IMR-90 (cell line): ENCODE measurements at regions not wholly inside any gene's neighbourhood (a gene's known extent, or its start where the extent isn't known, plus 50 kb on each side); places are given as distances from the start of the nearest gene placed in this dataset.

ENCODE experiments used
- ATAC-seq: fragments of 200-7000 bp; cut with Tn5 transposase; 2 replicates; pipeline ENCODE4 v1.9.1; 2020; ENCODE audit warnings: low read depth, mild to moderate bottlenecking, moderate library complexity
- BruUV-seq: library from RNA; stranded (reverse); fragments of 400-500 nt; replicated peaks from 2 replicates; lab custom pipeline; 2021; lab: Mats Ljungman, UMichigan
- CTCF ChIA-PET: fragments of 300-600 bp; formaldehyde crosslinking; extraction: SDS; loops from one replicate; lab custom pipeline; 2021; ENCODE audit warnings: antibody characterized with exemption; lab: Yijun Ruan, JAX
- POLR2A ChIA-PET: fragments of 300-600 bp; sonication (Branson Sonifier 250); formaldehyde crosslinking; loops from one replicate; lab custom pipeline; 2022; ENCODE audit warnings: antibody characterized with exemption; ENCODE audit not compliant: unreplicated experiment; lab: Charles Lee
- DNase-seq: peaks from one replicate; pipeline ENCODE4 v3.0.0; 2013
- H2AFZ ChIP-seq: replicated peaks from 2 replicates; pipeline ENCODE3; 2013; ENCODE audit warnings: low read length, mild to moderate bottlenecking; ENCODE audit not compliant: poor library complexity
- H2AK5ac ChIP-seq: 2 replicates; pipeline ENCODE4 v1.6.1; 2013; ENCODE audit warnings: low read depth, low read length, inconsistent platforms
- H2AK9ac ChIP-seq: replicated peaks from 2 replicates; pipeline ENCODE3; 2013; ENCODE audit warnings: mild to moderate bottlenecking, low read depth, low read length, moderate library complexity; ENCODE audit not compliant: poor library complexity
- H2BK120ac ChIP-seq: 2 replicates; pipeline ENCODE4 v1.6.1; 2013; ENCODE audit warnings: low read depth, low read length, inconsistent platforms
- H2BK15ac ChIP-seq: 3 replicates; pipeline ENCODE4 v1.6.1; 2013; ENCODE audit warnings: low read depth, low read length, inconsistent platforms
- H2BK20ac ChIP-seq: 2 replicates; pipeline ENCODE4 v1.6.1; 2013; ENCODE audit warnings: low read depth, mild to moderate bottlenecking, inconsistent platforms, low read length, moderate library complexity
- H2BK5ac ChIP-seq: 2 replicates; pipeline ENCODE4 v1.6.1; 2013; ENCODE audit warnings: mild to moderate bottlenecking, low read depth, low read length, inconsistent platforms; ENCODE audit not compliant: poor library complexity, severe bottlenecking
- H3K14ac ChIP-seq: replicated peaks from 2 replicates; pipeline ENCODE4 v1.6.1; 2013; ENCODE audit warnings: low read depth, low read length, inconsistent platforms
- H3K18ac ChIP-seq: 2 replicates; pipeline ENCODE4 v1.6.1; 2013; ENCODE audit warnings: low read depth, low read length, control low read depth
- H3K23ac ChIP-seq: 2 replicates; pipeline ENCODE4 v1.6.1; 2013; ENCODE audit warnings: low read depth, low read length, inconsistent platforms
- H3K27ac ChIP-seq: 2 replicates; pipeline ENCODE4 v1.5.1; 2013; ENCODE audit warnings: mild to moderate bottlenecking, control low read depth, low read length; ENCODE audit not compliant: insufficient read depth
- H3K27me3 ChIP-seq: 2 replicates; pipeline ENCODE4 v1.6.1; 2013; ENCODE audit warnings: low read length; ENCODE audit not compliant: control insufficient read depth, insufficient read depth
- H3K36me3 ChIP-seq: 2 replicates; pipeline ENCODE4 v1.6.1; 2013; ENCODE audit warnings: low read length, mixed read lengths; ENCODE audit not compliant: control insufficient read depth, insufficient read depth
- H3K4ac ChIP-seq: 2 replicates; pipeline ENCODE4 v1.6.1; 2013; ENCODE audit warnings: low read depth, low read length, inconsistent platforms
- H3K4me1 ChIP-seq: 2 replicates; pipeline ENCODE4 v1.6.1; 2013; ENCODE audit warnings: low read length, mixed read lengths; ENCODE audit not compliant: control insufficient read depth, insufficient read depth
- H3K4me2 ChIP-seq: 2 replicates; pipeline ENCODE4 v1.6.1; 2013; ENCODE audit warnings: low read depth, mild to moderate bottlenecking, control low read depth, low read length, moderate library complexity
- H3K4me3 ChIP-seq: 2 replicates; pipeline ENCODE4 v1.5.1; 2013; ENCODE audit warnings: low read depth, mild to moderate bottlenecking, control low read depth, low read length, moderate library complexity; ENCODE audit not compliant: insufficient read depth
- H3K56ac ChIP-seq: 2 replicates; pipeline ENCODE4 v1.6.1; 2013; ENCODE audit warnings: low read length, inconsistent platforms; ENCODE audit not compliant: insufficient read depth; ENCODE audit errors: extremely low read depth
- H3K79me1 ChIP-seq, 2 experiments: 2 replicates each; pipeline ENCODE4 v1.6.1; 2013; ENCODE audit warnings: low read length in 2 of 2, inconsistent platforms in 1 of 2, low read depth in 1 of 2
- H3K9ac ChIP-seq: 2 replicates; pipeline ENCODE4 v1.6.1; 2013; ENCODE audit warnings: low read depth, low read length, control low read depth
- H3K9me1 ChIP-seq: 2 replicates; pipeline ENCODE4 v1.6.1; 2013; ENCODE audit warnings: low read length, inconsistent platforms; ENCODE audit not compliant: insufficient read depth
- H3K9me3 ChIP-seq: 2 replicates; pipeline ENCODE4 v1.6.1; 2013; ENCODE audit warnings: low read length; ENCODE audit not compliant: control insufficient read depth, insufficient read depth
- H4K20me1 ChIP-seq: 2 replicates; pipeline ENCODE4 v1.6.1; 2013; ENCODE audit warnings: low read length, inconsistent platforms; ENCODE audit not compliant: insufficient read depth
- H4K5ac ChIP-seq: 2 replicates; pipeline ENCODE4 v1.6.1; 2013; ENCODE audit warnings: mild to moderate bottlenecking, low read depth, low read length, control low read depth
- H4K8ac ChIP-seq, 2 experiments: 2 replicates each; pipeline ENCODE4 v1.6.1; 2013; ENCODE audit warnings: low read depth in 2 of 2, low read length in 2 of 2, control low read depth in 1 of 2, inconsistent platforms in 1 of 2
- H4K91ac ChIP-seq: 2 replicates; pipeline ENCODE4 v1.6.1; 2013; ENCODE audit warnings: low read depth, low read length, inconsistent platforms; ENCODE audit not compliant: insufficient read depth
- BHLHE40 ChIP-seq: fragments of 150-350 bp; IDR thresholded peaks from 2 replicates; pipeline ENCODE4 v1.6.1; 2016; ENCODE audit warnings: mild to moderate bottlenecking, low read depth, low read length
- CEBPB ChIP-seq: IDR thresholded peaks from 2 replicates; pipeline ENCODE4 v1.6.1; 2012; ENCODE audit warnings: low read depth, low read length, improper control_type of control experiment
- CHD1 ChIP-seq: IDR thresholded peaks from 2 replicates; pipeline ENCODE4 v1.6.1; 2012; ENCODE audit warnings: low read depth, low read length, improper control_type of control experiment
- ELK1 ChIP-seq: fragments of 150-350 bp; IDR thresholded peaks from 2 replicates; pipeline ENCODE4 v1.6.1; 2016; ENCODE audit warnings: low read depth, mild to moderate bottlenecking, low read length, moderate library complexity, borderline replicate concordance
- FOS ChIP-seq: fragments of 150-350 bp; IDR thresholded peaks from 2 replicates; pipeline ENCODE4 v1.6.1; 2016; ENCODE audit warnings: low read depth, low read length
- MAFK ChIP-seq: IDR thresholded peaks from 2 replicates; pipeline ENCODE4 v1.6.1; 2012; ENCODE audit warnings: low read depth, low read length, improper control_type of control experiment
- MAZ ChIP-seq: IDR thresholded peaks from 2 replicates; pipeline ENCODE4 v1.6.1; 2012; ENCODE audit warnings: low read depth, mild to moderate bottlenecking, low read length, improper control_type of control experiment, moderate library complexity, borderline replicate concordance
- MXI1 ChIP-seq: IDR thresholded peaks from 2 replicates; pipeline ENCODE4 v1.6.1; 2012; ENCODE audit warnings: low read depth, mild to moderate bottlenecking, low read length, moderate library complexity, borderline replicate concordance
- NFE2L2 ChIP-seq: fragments of 150-350 bp; IDR thresholded peaks from 2 replicates; pipeline ENCODE4 v1.6.1; 2016; ENCODE audit warnings: low read depth, mild to moderate bottlenecking, low read length
- POLR2A ChIP-seq: IDR thresholded peaks from 2 replicates; pipeline ENCODE4 v1.6.1; 2012; ENCODE audit warnings: mild to moderate bottlenecking, low read depth, low read length
- RAD21 ChIP-seq: IDR thresholded peaks from 2 replicates; pipeline ENCODE4 v1.6.1; 2012; ENCODE audit warnings: low read length, improper control_type of control experiment
- RCOR1 ChIP-seq: IDR thresholded peaks from 2 replicates; pipeline ENCODE4 v1.6.1; 2012; ENCODE audit warnings: mild to moderate bottlenecking, low read length, improper control_type of control experiment; ENCODE audit not compliant: insufficient replicate concordance
- SMC3 ChIP-seq: fragments of 150-350 bp; IDR thresholded peaks from 2 replicates; pipeline ENCODE4 v1.6.1; 2016; ENCODE audit warnings: low read depth, mild to moderate bottlenecking, antibody characterized with exemption, low read length, moderate library complexity
- WGBS, 2 experiments: methylation state at CpG; one replicate each; pipeline versions ENCODE4 v1.1.5 to v1.1.7; 2013; ENCODE audit warnings: missing lambda C conversion rate in 2 of 2; ENCODE audit not compliant: insufficient read length in 1 of 2; ENCODE audit errors: extremely low coverage in 2 of 2; 5-methylcytosine and 5-hydroxymethylcytosine counted together
- dilution Hi-C: fragments of 300-500 bp; cut with HindIII; formaldehyde crosslinking; loops from one replicate; pipeline ENCODE4 v1.14.3; 2018; ENCODE audit warnings: low sequenced_read_pairs; ENCODE audit not compliant: unreplicated experiment
- in situ Hi-C: fragments of 300-500 bp; cut with MboI; formaldehyde crosslinking; loops from 3 replicates; pipeline ENCODE4 v1.14.3; 2019; ENCODE audit warnings: low sequenced_read_pairs, inconsistent platforms, mixed read lengths
- intact Hi-C: fragments of 100-400 bp; cut with micrococcal nuclease; formaldehyde crosslinking; loops from 2 replicates; pipeline ENCODE4 v1.10.0; 2022
- TF ChIP-seq, protein P1 (sequence below): conservative IDR thresholded peaks from 2 replicates; pipeline ENCODE4 v1.5.1; 2012; ENCODE audit warnings: mild to moderate bottlenecking, low read depth, low read length, improper control_type of control experiment
- TF ChIP-seq, protein P2 (sequence below): fragments of 150-350 bp; IDR thresholded peaks from 2 replicates; pipeline ENCODE4 v1.6.1; 2017; ENCODE audit warnings: mild to moderate bottlenecking, antibody characterized with exemption, low read length, low read depth

- no peak overlapping the region for H3K4ac ChIP-seq
- H3K18ac ChIP-seq, result no peak overlapping the region
- H2BK5ac ChIP-seq, result no peak overlapping the region
- H3K4me1 ChIP-seq, result no peaks in the 10 kb centered on the region
- 40% methylated on average over 2 of the region's 4 CpGs; no CpG with 5 or more reads in 1 of the 2 experiments for WGBS, 2 experiments
- H2AFZ ChIP-seq, result no peak overlapping the region
- no TSS peak for BruUV-seq
- TF ChIP-seq BHLHE40, result no peak
- TF ChIP-seq MXI1, result no peak
- no peak for TF ChIP-seq FOS
- no peak for TF ChIP-seq SMC3
- no peak for TF ChIP-seq MAZ
- no peak for TF ChIP-seq NFE2L2
- TF ChIP-seq ELK1, result no peak
- TF ChIP-seq POLR2A, result no peak
- no peak for TF ChIP-seq CHD1
- no peak for TF ChIP-seq MAFK
- TF ChIP-seq, protein P1, sequence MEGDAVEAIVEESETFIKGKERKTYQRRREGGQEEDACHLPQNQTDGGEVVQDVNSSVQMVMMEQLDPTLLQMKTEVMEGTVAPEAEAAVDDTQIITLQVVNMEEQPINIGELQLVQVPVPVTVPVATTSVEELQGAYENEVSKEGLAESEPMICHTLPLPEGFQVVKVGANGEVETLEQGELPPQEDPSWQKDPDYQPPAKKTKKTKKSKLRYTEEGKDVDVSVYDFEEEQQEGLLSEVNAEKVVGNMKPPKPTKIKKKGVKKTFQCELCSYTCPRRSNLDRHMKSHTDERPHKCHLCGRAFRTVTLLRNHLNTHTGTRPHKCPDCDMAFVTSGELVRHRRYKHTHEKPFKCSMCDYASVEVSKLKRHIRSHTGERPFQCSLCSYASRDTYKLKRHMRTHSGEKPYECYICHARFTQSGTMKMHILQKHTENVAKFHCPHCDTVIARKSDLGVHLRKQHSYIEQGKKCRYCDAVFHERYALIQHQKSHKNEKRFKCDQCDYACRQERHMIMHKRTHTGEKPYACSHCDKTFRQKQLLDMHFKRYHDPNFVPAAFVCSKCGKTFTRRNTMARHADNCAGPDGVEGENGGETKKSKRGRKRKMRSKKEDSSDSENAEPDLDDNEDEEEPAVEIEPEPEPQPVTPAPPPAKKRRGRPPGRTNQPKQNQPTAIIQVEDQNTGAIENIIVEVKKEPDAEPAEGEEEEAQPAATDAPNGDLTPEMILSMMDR, result no peak
- no peak for TF ChIP-seq CEBPB
- no peak for TF ChIP-seq RAD21
- TF ChIP-seq RCOR1, result no peak
- TF ChIP-seq, protein P2, sequence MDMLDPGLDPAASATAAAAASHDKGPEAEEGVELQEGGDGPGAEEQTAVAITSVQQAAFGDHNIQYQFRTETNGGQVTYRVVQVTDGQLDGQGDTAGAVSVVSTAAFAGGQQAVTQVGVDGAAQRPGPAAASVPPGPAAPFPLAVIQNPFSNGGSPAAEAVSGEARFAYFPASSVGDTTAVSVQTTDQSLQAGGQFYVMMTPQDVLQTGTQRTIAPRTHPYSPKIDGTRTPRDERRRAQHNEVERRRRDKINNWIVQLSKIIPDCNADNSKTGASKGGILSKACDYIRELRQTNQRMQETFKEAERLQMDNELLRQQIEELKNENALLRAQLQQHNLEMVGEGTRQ, result no peak
- dilution Hi-C loops (no loop called here), intact Hi-C loops (no loop called here), in situ Hi-C loops (no loop called here)
- H3K36me3 ChIP-seq, result no peaks in the 10 kb centered on the region
- no peaks in the 10 kb centered on the region for H3K9me1 ChIP-seq
- H2BK120ac ChIP-seq, result no peak overlapping the region
- no peak overlapping the region for H3K4me3 ChIP-seq
- ChIA-PET CTCF (no interaction called here), POLR2A (no interaction called here)
- H4K91ac ChIP-seq, result no peak overlapping the region
- H3K14ac ChIP-seq, result no peak overlapping the region
- H3K27me3 ChIP-seq, result no peaks in the 10 kb centered on the region
- DNase-seq (no peak), ATAC-seq (no peak)
- no peak overlapping the region for H3K27ac ChIP-seq
- H2BK15ac ChIP-seq, result no peak overlapping the region
- H2AK5ac ChIP-seq, result no peak overlapping the region
- H4K5ac ChIP-seq, result no peak overlapping the region
- H3K23ac ChIP-seq, result no peak overlapping the region
- no peak overlapping the region for H3K9ac ChIP-seq
- no peaks in the 10 kb centered on the region for H3K9me3 ChIP-seq
- no peak overlapping the region for H2AK9ac ChIP-seq
- H4K20me1 ChIP-seq, result no peaks in the 10 kb centered on the region
- no peak overlapping the region for H3K56ac ChIP-seq
- H3K4me2 ChIP-seq, result no peak overlapping the region
- H4K8ac ChIP-seq, result no peak overlapping the region
- no peak overlapping the region for H2BK20ac ChIP-seq
- H3K79me1 ChIP-seq, result no peaks in the 10 kb centered on the region
These were observed 405.0 kb downstream of the COG6 start for GRCh38 chr13:40060296-40061007.
